H1 (cell line): ENCODE measurements at regions not wholly inside any gene's neighbourhood (a gene's known extent, or its start where the extent isn't known, plus 50 kb on each side); places are given as distances from the start of the nearest gene placed in this dataset.

Experiments
- CTCF ChIA-PET: fragments of 300-600 bp; sonication (Branson Sonifier 250); formaldehyde crosslinking; loops from one replicate; lab custom pipeline; 2021; ENCODE audit not compliant: partially characterized antibody; lab: Charles Lee
- POLR2A ChIA-PET: fragments of 300-600 bp; sonication (Branson Sonifier 250); formaldehyde crosslinking; loops from one replicate; lab custom pipeline; 2021; ENCODE audit warnings: inconsistent platforms; ENCODE audit not compliant: partially characterized antibody; lab: Charles Lee
- DNase-seq, 2 experiments: peaks; one replicate each; pipeline versions ENCODE4 v3.0.0 to v3.0.0-alpha.2; 2010 to 2022; ENCODE audit warnings: low spot score in 2 of 2, low read depth in 1 of 2, mixed read lengths in 1 of 2
- FAIRE-seq: peaks from 2 replicates; lab custom pipeline; 2011; peaks lifted over from hg19 to GRCh38; lab: Jason Lieb, UNC
- H2AFZ ChIP-seq: 2 replicates; pipeline ENCODE4 v1.8.1; 2012; ENCODE audit warnings: low read length, inconsistent platforms
- H2AK5ac ChIP-seq: 2 replicates; pipeline ENCODE4 v1.6.1; 2013; ENCODE audit warnings: low read depth, low read length
- H2BK120ac ChIP-seq: replicated peaks from 2 replicates; pipeline ENCODE3; 2013; ENCODE audit warnings: low read depth, low read length, inconsistent platforms
- H2BK12ac ChIP-seq: 2 replicates; pipeline ENCODE4 v1.6.1; 2013; ENCODE audit warnings: low read depth, low read length
- H2BK15ac ChIP-seq: 2 replicates; pipeline ENCODE4 v1.6.1; 2013; ENCODE audit warnings: low read length
- H2BK20ac ChIP-seq: 2 replicates; pipeline ENCODE4 v1.6.1; 2013; ENCODE audit warnings: low read length
- H2BK5ac ChIP-seq: 2 replicates; pipeline ENCODE4 v1.6.1; 2013; ENCODE audit warnings: low read depth, low read length
- H3K14ac ChIP-seq: 2 replicates; pipeline ENCODE4 v1.6.1; 2013; ENCODE audit warnings: inconsistent platforms; ENCODE audit not compliant: insufficient read length
- H3K18ac ChIP-seq: 2 replicates; pipeline ENCODE4 v1.6.1; 2013; ENCODE audit warnings: low read length; ENCODE audit errors: extremely low read depth
- H3K23ac ChIP-seq: 2 replicates; pipeline ENCODE4 v1.6.1; 2013; ENCODE audit warnings: inconsistent platforms; ENCODE audit not compliant: insufficient read length
- H3K23me2 ChIP-seq: 2 replicates; pipeline ENCODE4 v1.6.1; 2013; ENCODE audit warnings: low read depth, low read length
- H3K27ac ChIP-seq: 2 replicates; pipeline ENCODE4 v1.6.1; 2011; ENCODE audit warnings: low read depth, low read length, inconsistent platforms
- H3K27me3 ChIP-seq, 4 experiments: replicated peaks in 1 of 4; 1 replicate in 1 of 4; 2 replicates in 3 of 4; pipeline versions ENCODE4 v1.6.1 to v1.8.1; 2011 to 2013; ENCODE audit warnings: low read length in 3 of 4, mild to moderate bottlenecking in 3 of 4, inconsistent platforms in 2 of 4, mixed read lengths in 2 of 4, moderate library complexity in 1 of 4; ENCODE audit not compliant: control insufficient read depth in 3 of 4, insufficient read depth in 3 of 4; ENCODE audit errors: extremely low read depth in 1 of 4
- H3K36me3 ChIP-seq, 4 experiments: 2 replicates each; pipeline versions ENCODE4 v1.6.1 to v1.8.1; 2011 to 2013; ENCODE audit warnings: mild to moderate bottlenecking in 4 of 4, low read length in 3 of 4, moderate library complexity in 2 of 4, control low read depth in 1 of 4, inconsistent platforms in 1 of 4; ENCODE audit not compliant: insufficient read depth in 4 of 4, control insufficient read depth in 2 of 4
- H3K4ac ChIP-seq: replicated peaks from 2 replicates; pipeline ENCODE3; 2013; ENCODE audit warnings: low read length, low read depth, mixed read lengths, inconsistent platforms; ENCODE audit not compliant: insufficient read length
- H3K4me1 ChIP-seq, 4 experiments: replicated peaks in 1 of 4; 1 replicate in 1 of 4; 2 replicates in 3 of 4; pipeline versions ENCODE4 v1.6.1 to v1.8.1; 2011 to 2013; ENCODE audit warnings: low read length in 3 of 4, inconsistent platforms in 2 of 4, mixed read lengths in 1 of 4; ENCODE audit not compliant: insufficient read depth in 4 of 4, control insufficient read depth in 3 of 4
- H3K4me2 ChIP-seq, 2 experiments: 2 replicates each; pipeline versions ENCODE4 v1.6.1 to v1.8.1; 2011 to 2013; ENCODE audit warnings: low read depth in 2 of 2, low read length in 2 of 2, control low read depth in 1 of 2, inconsistent platforms in 1 of 2, mild to moderate bottlenecking in 1 of 2; ENCODE audit not compliant: insufficient read depth in 1 of 2
- H3K4me3 ChIP-seq, 4 experiments: fragments of 200-600, 300-600 bp in 1 of 4; sonication (generic), shearing (Covaris generic), sonication (Bioruptor Twin) in 1 of 4; 2 replicates each; pipeline versions ENCODE4 v1.5.1 to v1.8.1; 2011 to 2016; ENCODE audit warnings: low read length in 4 of 4, low read depth in 3 of 4, control low read depth in 2 of 4, inconsistent platforms in 2 of 4, mild to moderate bottlenecking in 2 of 4, mixed read lengths in 1 of 4, moderate library complexity in 1 of 4; ENCODE audit not compliant: insufficient read depth in 2 of 4; ENCODE audit errors: extremely low read depth in 1 of 4
- H3K56ac ChIP-seq: replicated peaks from 2 replicates; pipeline ENCODE3; 2013; ENCODE audit warnings: low read depth, mild to moderate bottlenecking, mixed read lengths, low read length, inconsistent platforms; ENCODE audit not compliant: insufficient read length
- H3K79me1 ChIP-seq: 2 replicates; pipeline ENCODE4 v1.6.1; 2013; ENCODE audit warnings: low read depth, low read length, control low read depth
- H3K79me2 ChIP-seq, 2 experiments: 2 replicates each; pipeline versions ENCODE4 v1.6.1 to v1.8.1; 2012 to 2013; ENCODE audit warnings: low read length in 2 of 2, mild to moderate bottlenecking in 2 of 2, inconsistent platforms in 1 of 2; ENCODE audit not compliant: insufficient read depth in 2 of 2, control insufficient read depth in 1 of 2
- H3K9ac ChIP-seq, 4 experiments: replicated peaks in 1 of 4; 1 replicate in 1 of 4; 2 replicates in 3 of 4; pipeline versions ENCODE4 v1.6.1 to v1.8.1; 2011 to 2013; ENCODE audit warnings: low read depth in 3 of 4, low read length in 3 of 4, control low read depth in 2 of 4, mild to moderate bottlenecking in 2 of 4, moderate library complexity in 2 of 4, inconsistent platforms in 1 of 4; ENCODE audit errors: extremely low read depth in 1 of 4
- H3K9me3 ChIP-seq, 2 experiments: 2 replicates each; pipeline versions ENCODE4 v1.6.1 to v1.8.1; 2012 to 2013; ENCODE audit warnings: mild to moderate bottlenecking in 2 of 2, moderate library complexity in 2 of 2, control low read depth in 1 of 2, inconsistent platforms in 1 of 2, low read depth in 1 of 2, low read length in 1 of 2, mixed read lengths in 1 of 2; ENCODE audit not compliant: insufficient read depth in 2 of 2
- H4K20me1 ChIP-seq, 2 experiments: replicated peaks in 1 of 2; 2 replicates each; pipeline versions ENCODE3 to v1.8.1; 2011 to 2013; ENCODE audit warnings: inconsistent platforms in 2 of 2, low read length in 2 of 2, mild to moderate bottlenecking in 1 of 2; ENCODE audit not compliant: insufficient read depth in 2 of 2, control insufficient read depth in 1 of 2
- H4K5ac ChIP-seq: 2 replicates; pipeline ENCODE4 v1.6.1; 2013; ENCODE audit warnings: low read length, low read depth, mixed read lengths, inconsistent platforms; ENCODE audit not compliant: insufficient read length
- H4K8ac ChIP-seq: 2 replicates; pipeline ENCODE4 v1.8.0; 2013; ENCODE audit warnings: mild to moderate bottlenecking, moderate library complexity, low read length, inconsistent platforms; ENCODE audit not compliant: insufficient read depth; ENCODE audit errors: extremely low read depth
- H4K91ac ChIP-seq: replicated peaks from 2 replicates; pipeline ENCODE3; 2013; ENCODE audit warnings: low read length, mixed read lengths, inconsistent platforms; ENCODE audit not compliant: insufficient read length
- PHF8 ChIP-seq: fragments of 200-600 bp; sonication (generic); conservative IDR thresholded peaks from 2 replicates; pipeline ENCODE4 v1.7.1; 2012; ENCODE audit warnings: low read depth, mild to moderate bottlenecking, inconsistent platforms, low read length, moderate library complexity
- POU5F1 ChIP-seq: IDR thresholded peaks from 2 replicates; pipeline ENCODE4 v1.6.1; 2011; ENCODE audit warnings: low read depth, mild to moderate bottlenecking, low read length, moderate library complexity
- RAD21 ChIP-seq, 2 experiments: IDR thresholded peaks in 1 of 2; conservative IDR thresholded peaks in 1 of 2; 2 replicates each; pipeline ENCODE4 v1.6.1; 2011; ENCODE audit warnings: low read depth in 2 of 2, low read length in 2 of 2, improper control_type of control experiment in 1 of 2, inconsistent platforms in 1 of 2, mild to moderate bottlenecking in 1 of 2, moderate library complexity in 1 of 2
- RNF2 ChIP-seq: fragments of 200-900, 300-1000 bp; sonication (generic); IDR thresholded peaks from 2 replicates; pipeline ENCODE4 v1.7.1; 2016; ENCODE audit warnings: borderline replicate concordance, low read depth, mild to moderate bottlenecking, antibody characterized with exemption, low read length; ENCODE audit not compliant: poor library complexity, severe bottlenecking; ENCODE audit errors: missing control alignments
- SAP30 ChIP-seq: fragments of 300-600 bp; sonication (generic); IDR thresholded peaks from 2 replicates; pipeline ENCODE4 v1.7.1; 2012; ENCODE audit warnings: low read length, moderate library complexity, mild to moderate bottlenecking, inconsistent platforms; ENCODE audit not compliant: insufficient read depth, insufficient replicate concordance
- SIN3A ChIP-seq, 2 experiments: IDR thresholded peaks in 1 of 2; conservative IDR thresholded peaks in 1 of 2; 2 replicates each; pipeline ENCODE4 v1.6.1; 2011 to 2012; ENCODE audit warnings: low read length in 2 of 2, improper control_type of control experiment in 1 of 2, low read depth in 1 of 2, mild to moderate bottlenecking in 1 of 2
- TAF7 ChIP-seq: optimal IDR thresholded peaks from 2 replicates; pipeline ENCODE3; 2011; ENCODE audit warnings: low read depth, mild to moderate bottlenecking, inconsistent platforms, low read length, moderate library complexity, borderline replicate concordance

DNA sequence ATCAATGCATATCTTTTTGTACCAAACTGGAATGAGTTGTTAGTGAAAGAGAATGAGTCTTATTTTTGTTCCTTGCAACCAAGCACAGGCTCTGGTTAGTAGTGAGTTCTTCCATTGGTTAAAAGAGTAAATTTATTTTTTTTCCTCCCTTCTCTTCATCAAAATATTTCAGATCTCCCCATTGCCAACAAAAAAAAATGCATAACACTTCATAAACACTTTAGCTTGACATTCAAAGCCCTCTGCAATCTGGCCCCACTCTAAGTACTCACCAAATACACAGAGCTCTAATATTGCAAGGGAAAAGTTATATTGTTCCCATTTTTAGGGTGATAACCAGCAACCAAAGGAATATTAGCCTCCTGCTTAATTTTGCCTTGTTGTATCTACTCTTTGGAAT is 333.0 kb upstream of the LUZP2 start:
- Histone ChIP-seq H2BK20ac (no peak overlapping the region), H2BK12ac (no peak overlapping the region), H2BK15ac (no peak overlapping the region), H3K18ac (no peak overlapping the region), H3K4ac (no peak overlapping the region), H3K14ac (no peak overlapping the region), H3K23me2 (no peaks in the 10 kb centered on the region), H2BK5ac (no peak overlapping the region), H3K23ac (no peak overlapping the region), H4K8ac (no peak overlapping the region), H4K20me1 (no peaks in the 10 kb centered on the region), H3K79me1 (no peaks in the 10 kb centered on the region), H3K27ac (no peak overlapping the region), H3K79me2 (no peaks in the 10 kb centered on the region), H4K91ac (no peak overlapping the region), H4K5ac (no peak overlapping the region), H2BK120ac (no peak overlapping the region), H3K4me1 (no peaks in the 10 kb centered on the region; a peak in 1 of 7 replicates), H2AFZ (no peak overlapping the region), H3K4me3 (no peak overlapping the region), H3K9me3 (no peaks in the 10 kb centered on the region), H3K9ac (no peak overlapping the region), H3K27me3 (no peaks in the 10 kb centered on the region), H2AK5ac (no peak overlapping the region), H3K4me2 (no peak overlapping the region), H3K36me3 (no peaks in the 10 kb centered on the region), H3K56ac (no peak overlapping the region)
- TF ChIP-seq SIN3A (conservative IDR thresholded peaks at IDR 0.05 in 1 of 2, IDR thresholded peaks at IDR 0.05 in 1 of 2; ENCODE audit: low read depth in 1 of 2, low read length in 2 of 2) (no peak), RAD21 (IDR thresholded peaks at IDR 0.05 in 1 of 2, conservative IDR thresholded peaks at IDR 0.05 in 1 of 2; ENCODE audit: low read depth in 2 of 2, low read length in 2 of 2) (no peak), SAP30 (no peak), TAF7 (no peak), RNF2 (no peak), PHF8 (no peak), POU5F1 (no peak)
- CTCF ChIA-PET = no interaction called here
- FAIRE-seq (no peak), DNase-seq (no peak)
- POLR2A ChIA-PET = no interaction called here
